Suppressor macrophage (primary cell): ENCODE measurements at regions not wholly inside any gene's neighbourhood (a gene's known extent, or its start where the extent isn't known, plus 50 kb on each side); places are given as distances from the start of the nearest gene placed in this dataset.
"Not testable (repeated sequence)": the region's sequence is repeated elsewhere in the genome, so short reads cannot be mapped to it uniquely, and the experiment has no call there.

Experiments
- DNase-seq, 4 experiments: peaks; one replicate each; pipeline ENCODE4 v3.0.0-alpha.2; 2020 to 2022

- DNase-seq, result no peak
These were observed 801.8 kb downstream of the STIM2 start for GRCh38 chr4:27662426-27662825.

DNA sequence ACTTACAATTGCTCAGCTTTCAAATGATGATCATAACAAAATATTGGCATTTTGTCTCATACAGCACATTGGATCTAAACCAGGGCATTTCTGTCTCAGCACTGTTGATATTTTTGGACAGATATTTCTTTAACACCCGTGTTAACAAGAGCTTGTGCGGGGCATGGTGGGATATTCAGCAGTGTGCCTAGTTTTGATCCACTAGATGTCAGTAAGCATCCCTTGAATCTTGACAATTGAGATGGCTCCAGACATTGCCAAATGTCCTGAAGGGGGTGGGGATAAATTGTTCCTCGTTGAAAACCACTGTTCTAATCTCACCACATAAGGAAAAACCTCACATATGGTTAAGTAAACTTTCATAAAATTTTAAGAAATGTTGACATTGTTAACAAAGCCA lies 806.3 kb downstream of the STIM2 start:
- DNase-seq, result no peak

- DNase-seq, result no peak
These were observed 807.4 kb downstream of the STIM2 start for GRCh38 chr4:27668001-27668400.

DNA sequence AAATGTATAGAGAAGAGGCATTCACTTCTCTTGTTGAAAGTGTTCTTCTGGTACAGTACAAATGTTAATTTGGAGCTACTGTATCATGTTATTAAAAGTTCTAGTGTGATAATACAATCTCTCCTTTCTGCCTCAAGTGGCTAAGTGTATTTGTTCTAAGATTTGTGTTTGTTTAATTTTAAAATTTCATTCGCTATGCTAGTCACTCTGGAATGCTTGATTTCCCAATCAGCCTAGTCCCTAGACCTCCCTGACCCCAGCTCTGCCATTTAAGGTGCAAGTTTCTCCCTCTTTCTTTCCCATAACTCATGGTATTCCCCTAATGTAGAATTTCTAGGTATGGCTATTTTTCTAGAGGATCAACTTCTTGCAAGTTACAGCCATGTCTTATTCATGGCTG lies 817.4 kb downstream of the STIM2 start:
- DNase-seq, result no peak

GRCh38 chr4:27684610-27685011 lies 824.0 kb downstream of the STIM2 start:
- peak; percentile 28 to 50 (median 32) for DNase-seq

DNA sequence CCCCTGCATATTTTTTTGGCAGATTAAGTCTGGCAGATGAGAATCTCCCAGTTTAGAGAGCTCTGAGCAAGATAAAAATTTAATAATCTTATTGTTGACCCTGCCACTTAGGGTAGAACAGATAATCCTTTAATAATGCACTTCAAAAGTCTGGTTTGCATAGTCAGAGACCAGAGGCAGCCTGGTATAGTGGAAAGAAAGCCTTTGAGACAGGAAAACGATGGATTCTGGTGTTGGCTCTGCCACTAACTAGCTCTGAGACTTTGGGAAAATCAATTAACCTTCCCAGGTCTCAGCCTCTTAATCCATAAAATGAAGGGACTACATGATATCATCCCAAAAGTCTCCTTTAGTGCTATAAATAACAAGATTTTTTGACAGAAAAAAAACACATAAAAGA lies 824.5 kb downstream of the STIM2 start:
- no peak for DNase-seq

DNA sequence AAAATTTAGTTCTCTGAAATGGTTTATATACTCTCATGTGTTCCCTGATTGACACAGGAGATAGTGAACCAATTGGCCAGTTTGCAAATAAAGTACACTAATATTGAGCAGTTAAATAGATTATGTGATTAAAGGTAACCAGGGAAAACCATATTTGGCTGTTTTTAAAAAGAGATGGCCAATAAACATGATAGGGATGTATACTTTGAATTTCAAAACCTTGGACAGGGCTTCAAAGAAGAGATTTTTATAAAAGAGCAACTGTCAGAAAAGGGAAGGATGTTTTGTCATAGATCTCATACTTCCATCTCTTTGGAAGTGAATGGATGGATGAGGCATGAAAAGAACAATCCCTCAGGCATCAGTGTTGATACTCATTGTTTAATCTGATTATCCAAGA lies 825.3 kb downstream of the STIM2 start:
- DNase-seq, result no peak

- DNase-seq, result peak; percentile 19 to 55 (median 44)
These were observed 831.5 kb downstream of the STIM2 start for GRCh38 chr4:27692158-27692557.

DNA sequence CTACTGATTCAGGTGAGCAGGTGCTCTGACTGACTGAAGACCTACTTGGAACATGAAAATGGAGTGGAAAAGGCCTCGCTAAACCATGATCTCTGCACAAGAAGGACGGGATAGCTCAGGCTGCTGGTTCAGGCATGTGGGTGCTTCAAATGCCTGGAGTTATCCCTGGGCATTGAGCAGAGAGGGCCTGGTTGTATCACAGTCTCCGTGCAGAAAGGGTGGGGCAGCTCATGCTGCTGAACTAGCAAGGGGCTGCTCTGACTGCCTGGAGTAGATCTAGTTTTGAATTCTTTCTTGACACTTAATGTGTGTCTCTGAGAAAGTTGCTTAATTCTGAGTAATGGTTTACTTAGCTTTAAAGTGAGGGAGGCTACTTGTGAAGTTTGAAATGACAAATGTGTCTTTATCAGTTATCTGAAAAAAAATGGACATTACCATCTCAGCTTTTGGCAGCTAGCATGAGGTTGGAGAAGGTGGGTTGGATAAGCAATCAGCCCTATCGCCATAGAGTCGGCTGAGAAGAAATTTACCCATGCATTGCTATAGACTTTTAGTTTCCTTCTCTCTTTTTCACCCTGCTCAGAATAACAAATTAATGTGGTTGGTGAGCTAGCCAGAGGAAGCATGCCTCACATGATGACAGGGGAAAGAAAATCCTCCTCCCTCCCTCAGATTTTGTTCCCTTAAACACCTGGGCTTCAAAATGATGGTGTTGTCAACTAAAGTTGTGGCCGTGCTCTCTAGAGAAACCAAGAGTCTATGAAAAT lies 832.4 kb downstream of the STIM2 start:
- DNase-seq, result no peak

GRCh38 chr4:27696257-27696656 lies 835.6 kb downstream of the STIM2 start:
- DNase-seq, result not testable (repeated sequence)

DNA sequence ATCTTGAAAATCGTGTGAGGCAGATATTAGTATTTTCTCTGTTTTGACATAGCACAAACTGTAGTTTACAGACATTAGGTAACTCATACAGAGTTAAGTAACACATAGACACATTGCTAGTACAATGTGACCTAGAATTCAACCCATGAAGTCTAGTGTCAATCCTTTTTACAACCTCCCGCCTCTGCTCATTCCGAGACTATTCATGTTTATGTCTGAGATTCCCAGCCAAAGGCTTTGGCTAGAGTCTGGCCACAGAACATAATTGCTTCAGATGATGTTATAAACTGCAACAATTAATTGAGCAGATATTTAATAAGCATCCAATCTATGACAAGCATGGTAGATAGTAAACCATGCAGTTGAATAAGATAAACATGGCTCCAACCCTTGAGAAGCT lies 841.0 kb downstream of the STIM2 start:
- no peak for DNase-seq

DNA sequence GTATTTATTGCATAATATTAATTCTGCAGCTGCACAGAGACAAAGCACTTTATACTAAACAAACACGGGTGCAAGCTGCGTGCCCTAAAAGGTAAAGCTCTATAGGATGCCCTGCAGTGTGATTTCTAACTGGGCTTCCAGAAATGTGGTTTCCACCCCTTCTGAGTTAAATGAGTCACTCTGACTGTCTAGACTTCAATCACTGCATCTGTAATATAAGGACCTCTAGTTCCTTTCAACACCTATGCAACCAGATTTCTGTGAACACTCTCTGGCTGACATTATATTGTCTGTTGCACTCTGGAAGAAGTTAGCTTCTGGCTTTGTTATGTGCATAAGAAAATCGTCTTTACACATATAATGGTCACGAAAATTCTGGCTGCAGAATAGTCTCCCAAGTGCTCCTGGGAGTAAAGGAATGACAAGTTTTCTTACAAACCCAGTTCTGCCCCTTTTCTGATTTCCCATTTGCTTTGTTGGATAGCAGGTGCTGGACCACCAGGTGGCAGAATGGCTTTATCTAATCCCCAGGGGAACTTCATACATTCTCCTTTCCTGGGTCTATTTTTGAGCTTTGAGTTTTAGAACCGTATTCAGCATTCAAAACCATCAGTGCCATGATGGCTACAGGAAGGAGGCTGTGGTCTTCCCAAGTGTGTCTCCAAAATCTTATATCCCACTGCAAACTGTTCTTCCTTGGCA lies 842.2 kb downstream of the STIM2 start:
- DNase-seq, result peak in 1 of 4 experiments; percentile 3

GRCh38 chr4:27703771-27704170 lies 843.1 kb downstream of the STIM2 start:
- no peak for DNase-seq

DNA sequence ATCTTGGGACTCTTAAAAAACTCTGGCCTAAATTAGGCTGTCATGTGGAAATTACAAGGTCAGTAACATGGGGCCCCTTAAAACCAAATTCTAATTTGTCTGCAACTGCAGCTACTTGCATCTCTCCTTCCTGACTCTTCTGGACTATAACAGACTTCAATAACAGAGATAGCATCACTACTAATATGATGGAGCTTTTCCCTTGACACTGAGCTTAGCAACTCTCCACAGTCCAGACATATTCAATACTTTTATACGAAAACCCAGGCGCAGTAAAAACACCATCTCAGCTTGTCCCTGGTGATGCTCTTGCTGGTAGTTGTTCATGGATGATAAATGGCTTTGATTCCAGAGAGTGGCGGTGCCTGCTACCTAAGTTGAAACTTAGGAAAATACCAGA lies 850.4 kb downstream of the STIM2 start:
- no peak for DNase-seq

DNA sequence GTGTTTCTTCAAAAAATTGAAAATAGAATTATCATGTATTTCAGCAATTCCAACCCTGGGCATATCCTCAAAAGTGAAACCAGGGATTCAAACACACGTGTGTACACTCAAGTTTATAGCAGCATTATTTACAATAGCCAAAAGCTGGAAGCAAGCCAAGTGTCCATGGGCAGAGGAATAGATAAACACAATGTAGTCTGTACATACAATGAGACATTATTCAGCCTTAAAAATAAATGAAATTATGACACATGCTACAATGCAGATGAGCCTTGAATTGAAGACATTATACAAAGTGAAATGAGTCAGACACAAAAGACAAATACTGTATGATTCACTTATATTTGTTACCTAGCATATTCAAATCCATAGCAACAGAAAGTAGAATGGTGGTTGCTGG lies 853.4 kb downstream of the STIM2 start:
- DNase-seq, result no peak

- peak in 1 of 4 experiments; percentile 7 for DNase-seq
These were observed 856.2 kb downstream of the STIM2 start for GRCh38 chr4:27716693-27717430.

DNA sequence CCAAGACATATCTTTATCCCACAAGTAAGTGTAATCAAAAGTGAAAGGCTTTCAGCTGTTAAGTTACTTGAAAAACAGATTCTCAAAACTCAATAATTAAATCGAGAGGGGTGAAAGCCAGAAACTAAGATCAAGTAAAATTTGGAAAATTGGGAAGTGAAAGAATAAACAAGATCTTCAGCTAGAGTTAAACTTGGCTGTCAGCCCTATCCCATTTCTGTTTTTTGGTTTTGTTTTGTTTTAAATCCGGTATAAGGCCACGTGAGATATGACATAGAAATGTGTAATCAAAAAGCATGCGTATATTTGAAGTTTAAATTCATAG lies 856.8 kb downstream of the STIM2 start:
- DNase-seq, result peak in 2 of 4 experiments; percentile 31 to 37

DNA sequence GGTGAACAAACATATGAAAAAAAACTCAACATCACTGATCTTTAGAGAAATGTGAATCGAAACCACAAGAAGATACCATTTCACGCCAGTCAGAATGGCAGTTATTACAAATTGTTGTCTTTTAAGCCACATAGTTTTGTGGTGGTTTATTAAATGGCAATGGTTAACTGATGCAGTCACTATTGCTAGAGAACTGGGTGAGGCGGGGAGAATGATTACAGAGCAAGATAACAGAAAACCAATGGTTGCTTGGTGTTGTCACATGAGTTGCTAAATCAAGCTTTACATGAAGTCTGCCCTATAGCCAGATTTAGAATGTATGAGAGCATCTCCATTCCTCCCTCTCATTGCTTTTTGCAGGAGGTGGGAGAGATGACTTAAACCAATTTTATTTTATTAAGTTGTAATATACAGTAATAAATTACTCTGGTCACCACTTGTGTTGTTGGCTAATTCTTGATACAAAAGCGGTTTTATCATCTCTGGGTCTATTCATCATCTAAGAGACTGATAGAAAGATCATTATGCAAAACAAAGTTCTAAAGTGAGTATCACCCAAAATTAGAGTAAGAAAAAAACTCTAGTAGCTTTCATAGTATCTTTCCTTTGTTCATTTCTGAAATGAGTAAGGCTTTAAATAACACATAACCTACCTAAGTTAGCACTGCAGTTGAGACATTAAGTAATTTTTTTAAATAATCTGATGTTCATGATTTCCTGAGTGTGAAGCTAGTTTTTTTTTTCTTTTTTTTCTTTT lies 859.5 kb downstream of the STIM2 start:
- DNase-seq, result no peak

DNA sequence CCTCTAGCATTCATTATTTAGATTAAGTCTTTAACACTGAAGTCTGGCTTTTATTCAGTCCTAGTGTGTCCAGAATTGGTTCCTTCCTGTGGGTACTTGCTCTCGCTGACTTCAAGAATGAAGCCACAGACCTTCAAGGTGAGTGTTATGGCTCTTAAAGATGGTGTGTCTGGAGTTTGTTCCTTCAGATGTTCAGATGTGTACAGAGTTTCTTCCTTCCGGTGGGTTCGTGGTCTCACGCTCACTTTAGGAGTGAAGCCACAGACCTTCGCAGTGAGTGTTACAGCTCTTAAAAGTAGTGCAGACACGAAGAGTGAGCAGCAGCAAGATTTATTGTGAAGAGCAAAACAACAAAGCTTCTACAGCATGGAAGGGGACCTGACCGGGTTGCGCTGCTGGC lies 860.6 kb downstream of the STIM2 start:
- no peak for DNase-seq

GRCh38 chr4:27728892-27729291 lies 868.3 kb downstream of the STIM2 start:
- no peak for DNase-seq

DNA sequence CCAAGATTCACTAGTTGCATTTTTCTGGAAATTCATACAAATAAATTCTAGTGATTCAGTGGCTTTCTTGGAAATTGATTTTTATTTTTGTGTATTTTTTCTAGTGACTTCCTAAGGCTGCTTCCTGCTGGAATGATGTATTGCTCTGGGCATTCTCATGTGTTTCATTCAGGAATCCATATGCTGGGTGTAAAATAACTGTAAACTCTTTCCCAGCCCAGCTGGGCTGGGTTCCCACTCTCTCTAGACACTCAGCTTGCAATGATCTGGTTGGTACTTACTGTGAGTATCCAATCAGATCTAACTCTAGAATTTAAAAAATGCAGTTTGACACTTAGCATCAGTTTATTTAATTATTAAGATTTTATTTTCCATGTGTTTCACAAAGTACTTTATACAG lies 882.2 kb downstream of the STIM2 start:
- DNase-seq, result no peak

GRCh38 chr4:27759611-27760575 lies 899.3 kb downstream of the STIM2 start:
- DNase-seq, result no peak
